Esophagus muscularis mucosa (tissue), 4 donors: ENCODE measurements at regions not wholly inside any gene's neighbourhood (a gene's known extent, or its start where the extent isn't known, plus 50 kb on each side); places are given as distances from the start of the nearest gene placed in this dataset.

ENCODE experiments used
- DNase-seq: peaks from one replicate; pipeline ENCODE4 v3.0.0-alpha.2; 2017; ENCODE audit errors: extremely low spot score
- H3K27ac ChIP-seq, 4 donors: fragments of 200-600 bp; sonication (generic); replicated peaks in 1 of 4; 1 replicate in 3 of 4; 2 replicates in 1 of 4; pipeline ENCODE4 v1.5.1; 2016 to 2019; ENCODE audit warnings: mild to moderate bottlenecking in 1 of 4
- H3K27me3 ChIP-seq, 4 donors: fragments of 200-600 bp; sonication (generic); one replicate each; pipeline versions ENCODE4 v1.5.1 to v1.6.0; 2016 to 2019
- H3K36me3 ChIP-seq, 4 donors: fragments of 200-600 bp; sonication (generic); one replicate each; pipeline ENCODE4 v1.5.1; 2016 to 2019
- H3K4me1 ChIP-seq, 4 donors: fragments of 200-600 bp; sonication (generic); one replicate each; pipeline ENCODE4 v1.5.1; 2016 to 2019
- H3K4me3 ChIP-seq, 4 donors: fragments of 200-600 bp; sonication (generic); 1 replicate in 2 of 4; 2 replicates in 2 of 4; pipeline ENCODE4 v1.5.1; 2016 to 2019; ENCODE audit warnings: mild to moderate bottlenecking in 4 of 4, moderate library complexity in 1 of 4
- H3K9me3 ChIP-seq, 4 donors: fragments of 200-600 bp; sonication (generic); 1 replicate in 3 of 4; 2 replicates in 1 of 4; pipeline ENCODE4 v1.5.1; 2016 to 2019
- EP300 ChIP-seq: sonication (generic); formaldehyde crosslinking; IDR thresholded peaks from one replicate; pipeline ENCODE4 v1.6.1; 2017; ENCODE audit warnings: antibody characterized with exemption
- POLR2A ChIP-seq: fragments of 450-650 bp; IDR thresholded peaks from one replicate; pipeline ENCODE4 v1.6.1; 2017; ENCODE audit warnings: antibody characterized with exemption, moderate library complexity, mild to moderate bottlenecking, low read depth
- POLR2AphosphoS5 ChIP-seq, 2 donors: sonication (generic); formaldehyde crosslinking; IDR thresholded peaks; one replicate each; pipeline ENCODE4 v1.6.1; 2017; ENCODE audit warnings: antibody characterized with exemption in 2 of 2
- WGBS: methylation state at CpG from one replicate; pipeline ENCODE4 v1.1.5; 2018; 5-methylcytosine and 5-hydroxymethylcytosine counted together
- intact Hi-C: fragments of 100-400 bp; cut with DNase I; formaldehyde crosslinking; loops from one replicate; pipeline ENCODE4 v1.15.1; 2023
- TF ChIP-seq, protein P1 (sequence below), 3 experiments: fragments of 200-600 bp in 2 of 3; fragments of 450-650 bp in 1 of 3; sonication (generic) in 2 of 3; IDR thresholded peaks; one replicate each; pipeline ENCODE4 v1.5.1; 2017 to 2019; ENCODE audit warnings: antibody characterized with exemption in 3 of 3, mild to moderate bottlenecking in 2 of 3, moderate library complexity in 1 of 3

DNA sequence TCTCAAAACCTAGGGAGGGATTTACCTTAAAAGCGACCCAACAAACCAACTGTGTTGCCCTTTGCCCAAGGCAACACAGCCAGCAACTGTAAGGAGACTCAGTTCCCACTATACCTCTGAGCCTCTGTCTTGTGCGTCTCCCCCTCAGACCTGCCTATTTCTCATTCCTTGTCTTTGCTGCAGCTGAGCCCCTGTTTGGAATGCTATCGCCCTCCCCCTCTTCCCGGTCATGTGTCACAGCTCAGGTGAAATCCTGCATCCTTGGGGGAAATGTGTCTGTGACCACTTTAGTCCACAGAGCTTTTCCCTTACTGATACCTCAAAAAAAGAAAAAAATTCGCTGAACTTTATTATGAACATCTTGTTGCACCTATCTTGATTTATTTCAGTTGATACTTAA is 52.0 kb upstream of the LRIG1 start:
- WGBS, result 94% methylated on average over 5 of the region's 5 CpGs
- Histone ChIP-seq H3K27me3 (no peaks in the 10 kb centered on the region), H3K36me3 (no peaks in the 10 kb centered on the region), H3K4me1 (peaks cover 0 to 15% (median 10%) of the 10 kb centered on the region in 4 donors), H3K4me3 (no peak overlapping the region), H3K9me3 (no peaks in the 10 kb centered on the region), H3K27ac (no peak overlapping the region)
- intact Hi-C loops, result no loop called here
- no peak for DNase-seq
- TF ChIP-seq POLR2A, result no peak
- no peak for TF ChIP-seq EP300
- no peak for TF ChIP-seq POLR2AphosphoS5 (IDR thresholded peaks at IDR 0.05)
- TF ChIP-seq, protein P1, sequence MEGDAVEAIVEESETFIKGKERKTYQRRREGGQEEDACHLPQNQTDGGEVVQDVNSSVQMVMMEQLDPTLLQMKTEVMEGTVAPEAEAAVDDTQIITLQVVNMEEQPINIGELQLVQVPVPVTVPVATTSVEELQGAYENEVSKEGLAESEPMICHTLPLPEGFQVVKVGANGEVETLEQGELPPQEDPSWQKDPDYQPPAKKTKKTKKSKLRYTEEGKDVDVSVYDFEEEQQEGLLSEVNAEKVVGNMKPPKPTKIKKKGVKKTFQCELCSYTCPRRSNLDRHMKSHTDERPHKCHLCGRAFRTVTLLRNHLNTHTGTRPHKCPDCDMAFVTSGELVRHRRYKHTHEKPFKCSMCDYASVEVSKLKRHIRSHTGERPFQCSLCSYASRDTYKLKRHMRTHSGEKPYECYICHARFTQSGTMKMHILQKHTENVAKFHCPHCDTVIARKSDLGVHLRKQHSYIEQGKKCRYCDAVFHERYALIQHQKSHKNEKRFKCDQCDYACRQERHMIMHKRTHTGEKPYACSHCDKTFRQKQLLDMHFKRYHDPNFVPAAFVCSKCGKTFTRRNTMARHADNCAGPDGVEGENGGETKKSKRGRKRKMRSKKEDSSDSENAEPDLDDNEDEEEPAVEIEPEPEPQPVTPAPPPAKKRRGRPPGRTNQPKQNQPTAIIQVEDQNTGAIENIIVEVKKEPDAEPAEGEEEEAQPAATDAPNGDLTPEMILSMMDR (IDR thresholded peaks at IDR 0.05), result no peak

DNA sequence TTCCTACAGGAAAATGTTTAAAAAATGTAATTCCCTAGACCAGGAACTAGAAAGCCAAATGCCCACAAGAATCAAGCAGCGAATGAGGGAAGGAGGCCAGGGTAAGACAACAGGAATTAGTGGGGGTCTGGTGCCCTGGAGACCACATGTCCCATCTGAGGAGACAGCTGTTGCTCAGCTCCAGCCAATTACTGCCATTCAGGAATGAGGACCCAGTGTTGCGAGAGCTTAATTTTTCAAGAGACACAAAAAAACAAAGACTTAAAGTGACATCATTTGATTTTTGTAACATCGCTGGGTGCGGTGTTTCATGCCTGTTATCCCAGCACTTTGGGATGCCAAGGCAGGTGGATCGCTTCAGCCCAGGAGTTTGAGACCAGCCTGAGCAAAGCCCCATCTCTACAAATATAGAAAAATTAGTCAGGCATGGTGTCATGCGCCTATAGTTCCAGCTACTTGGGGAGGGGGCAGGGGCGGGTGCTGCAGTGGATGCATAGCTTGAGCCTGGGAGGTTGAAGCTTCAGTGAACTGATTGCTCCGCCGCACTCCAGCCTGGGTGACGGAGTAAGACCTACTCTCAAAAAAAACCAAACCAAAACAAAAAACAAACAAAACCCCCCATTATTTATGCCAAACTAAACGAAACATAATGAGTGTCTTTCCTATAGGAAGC is 52.8 kb upstream of the LRIG1 start:
- 98% methylated on average over 11 of the region's 11 CpGs for WGBS

DNA sequence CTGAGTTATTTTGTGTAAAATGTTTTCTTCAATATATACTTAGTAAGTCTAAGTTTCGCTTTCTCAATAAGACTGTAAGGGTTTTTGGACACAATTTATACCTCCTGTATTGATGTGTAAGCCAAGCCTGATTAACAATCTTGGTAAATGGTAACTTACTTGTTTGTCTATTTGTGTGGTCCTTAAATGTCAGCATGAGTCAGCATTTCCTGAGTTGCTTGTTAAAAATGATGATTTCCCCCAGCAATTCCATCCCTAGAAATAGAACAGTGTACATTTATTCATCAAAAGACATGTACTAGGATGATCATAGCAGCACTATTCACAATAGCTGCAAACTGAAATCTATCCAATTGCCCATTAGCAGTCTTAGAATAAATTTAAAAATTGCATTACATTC is 53.4 kb upstream of the LRIG1 start:
- TF ChIP-seq POLR2AphosphoS5 (IDR thresholded peaks at IDR 0.05) (no peak), POLR2A (no peak), EP300 (no peak)
- TF ChIP-seq, protein P1 (IDR thresholded peaks at IDR 0.05), result no peak
- intact Hi-C loops, result no loop called here
- H3K27me3 ChIP-seq, result no peaks in the 10 kb centered on the region
- peaks cover 0 to 15% (median 11%) of the 10 kb centered on the region in 4 donors for H3K4me1 ChIP-seq
- no peak for DNase-seq
- no peaks in the 10 kb centered on the region for H3K36me3 ChIP-seq
- no peaks in the 10 kb centered on the region for H3K9me3 ChIP-seq
- no peak overlapping the region for H3K4me3 ChIP-seq
- WGBS, result 100% methylated on average over 1 of the region's 1 CpG
- no peak overlapping the region for H3K27ac ChIP-seq

More for the DNA sequence above, 52.8 kb upstream of the LRIG1 start:
- Histone ChIP-seq H3K9me3 (no peaks in the 10 kb centered on the region), H3K27ac (no peak overlapping the region), H3K36me3 (no peaks in the 10 kb centered on the region), H3K4me3 (no peak overlapping the region), H3K27me3 (no peaks in the 10 kb centered on the region), H3K4me1 (peaks cover 0 to 15% (median 11%) of the 10 kb centered on the region in 4 donors)
- intact Hi-C loops, result no loop called here
- DNase-seq, result no peak
- TF ChIP-seq EP300 (no peak), POLR2AphosphoS5 (IDR thresholded peaks at IDR 0.05) (no peak), POLR2A (no peak)
- TF ChIP-seq, protein P1 (IDR thresholded peaks at IDR 0.05), result no peak

DNA sequence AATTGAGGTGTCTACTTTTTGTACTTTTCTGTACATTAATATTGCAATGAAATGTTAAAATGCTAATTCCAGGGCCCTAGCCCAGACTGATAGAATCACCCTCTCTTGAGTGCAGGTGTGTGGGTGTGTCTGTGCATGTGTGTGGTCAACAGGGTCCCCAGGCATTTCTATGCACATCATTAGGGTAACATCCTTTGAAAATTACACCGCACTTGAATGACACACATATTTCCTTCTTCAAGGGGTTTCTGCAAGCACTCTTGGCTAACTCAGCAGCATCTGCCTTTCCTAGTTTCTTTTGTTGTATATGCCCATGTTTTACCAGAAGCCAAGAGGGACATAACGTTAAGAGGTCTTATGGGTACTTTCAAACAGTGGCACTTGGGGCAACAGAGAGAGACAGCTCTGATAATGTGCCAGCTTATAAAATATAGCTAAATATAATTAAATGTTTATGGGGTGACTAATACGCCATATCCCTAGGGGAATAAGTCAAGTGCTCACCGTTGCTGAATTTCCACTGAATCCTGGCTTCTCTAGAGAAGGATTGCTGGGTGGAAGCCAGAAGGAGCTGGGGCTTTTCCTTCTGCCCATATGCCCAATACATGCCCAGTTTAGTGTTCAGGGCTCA is 54.5 kb upstream of the LRIG1 start:
- no peak for DNase-seq
- 65% methylated on average over 4 of the region's 4 CpGs for WGBS

More for the DNA sequence above, 54.5 kb upstream of the LRIG1 start:
- intact Hi-C loops, result no loop called here
- H3K27ac ChIP-seq, result no peak overlapping the region
- no peaks in the 10 kb centered on the region for H3K36me3 ChIP-seq
- no peak overlapping the region for H3K4me3 ChIP-seq
- TF ChIP-seq POLR2AphosphoS5 (IDR thresholded peaks at IDR 0.05), result no peak
- TF ChIP-seq, protein P1 (IDR thresholded peaks at IDR 0.05), result no peak
- no peak for TF ChIP-seq POLR2A
- TF ChIP-seq EP300, result no peak
- no peaks in the 10 kb centered on the region for H3K9me3 ChIP-seq
- H3K27me3 ChIP-seq, result no peaks in the 10 kb centered on the region
- peaks cover 0 to 15% (median 11%) of the 10 kb centered on the region in 4 donors for H3K4me1 ChIP-seq
